SJCRH30 (cell line): ENCODE measurements at regions not wholly inside any gene's neighbourhood (a gene's known extent, or its start where the extent isn't known, plus 50 kb on each side); places are given as distances from the start of the nearest gene placed in this dataset.

Source experiments
- DNase-seq, 2 experiments: peaks; one replicate each; pipeline ENCODE4 v3.0.0-alpha.2; 2015 to 2020
- H3K27ac ChIP-seq: fragments of 250-450 bp; sonication (Bioruptor Pico); 2 replicates; pipeline ENCODE4 v1.5.1; 2020; ENCODE audit warnings: mild to moderate bottlenecking, moderate library complexity
- H3K27me3 ChIP-seq: fragments of 250-450 bp; sonication (Bioruptor Pico); 2 replicates; pipeline ENCODE4 v1.5.1; 2020; ENCODE audit warnings: mild to moderate bottlenecking, moderate library complexity
- H3K36me3 ChIP-seq: fragments of 250-450 bp; sonication (Bioruptor Pico); 2 replicates; pipeline ENCODE4 v1.5.1; 2020; ENCODE audit warnings: mild to moderate bottlenecking, moderate library complexity
- H3K4me1 ChIP-seq: fragments of 250-450 bp; sonication (Bioruptor Pico); 2 replicates; pipeline ENCODE4 v1.5.1; 2020; ENCODE audit warnings: mild to moderate bottlenecking, moderate library complexity
- H3K4me3 ChIP-seq: fragments of 250-450 bp; sonication (Bioruptor Pico); 2 replicates; pipeline ENCODE4 v1.5.1; 2020; ENCODE audit warnings: mild to moderate bottlenecking, moderate library complexity
- H3K9me3 ChIP-seq: fragments of 250-450 bp; sonication (Bioruptor Pico); replicated peaks from 2 replicates; pipeline ENCODE4 v1.5.1; 2020; ENCODE audit warnings: mild to moderate bottlenecking, moderate library complexity

DNA sequence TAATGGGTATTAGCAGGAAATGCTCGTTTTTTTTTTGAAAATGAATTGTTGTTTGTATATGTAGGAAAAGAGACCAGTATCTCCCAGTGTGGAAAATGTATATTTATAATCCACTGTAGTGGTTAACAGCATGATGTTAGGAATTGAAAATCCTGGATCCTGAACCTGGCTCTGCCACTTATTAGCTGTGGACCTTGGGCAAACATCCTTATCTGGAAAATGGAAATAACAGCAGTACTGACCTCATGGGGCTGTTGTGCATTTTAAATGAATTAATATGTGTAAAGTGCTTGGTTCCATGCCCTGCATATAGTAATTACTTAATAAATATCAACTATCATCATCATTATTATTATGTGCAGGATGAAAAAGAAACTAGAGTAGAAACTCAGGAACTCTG, 251.3 kb downstream of the CDCA7 start:
- H3K27me3 ChIP-seq = no peaks in the 10 kb centered on the region

DNA sequence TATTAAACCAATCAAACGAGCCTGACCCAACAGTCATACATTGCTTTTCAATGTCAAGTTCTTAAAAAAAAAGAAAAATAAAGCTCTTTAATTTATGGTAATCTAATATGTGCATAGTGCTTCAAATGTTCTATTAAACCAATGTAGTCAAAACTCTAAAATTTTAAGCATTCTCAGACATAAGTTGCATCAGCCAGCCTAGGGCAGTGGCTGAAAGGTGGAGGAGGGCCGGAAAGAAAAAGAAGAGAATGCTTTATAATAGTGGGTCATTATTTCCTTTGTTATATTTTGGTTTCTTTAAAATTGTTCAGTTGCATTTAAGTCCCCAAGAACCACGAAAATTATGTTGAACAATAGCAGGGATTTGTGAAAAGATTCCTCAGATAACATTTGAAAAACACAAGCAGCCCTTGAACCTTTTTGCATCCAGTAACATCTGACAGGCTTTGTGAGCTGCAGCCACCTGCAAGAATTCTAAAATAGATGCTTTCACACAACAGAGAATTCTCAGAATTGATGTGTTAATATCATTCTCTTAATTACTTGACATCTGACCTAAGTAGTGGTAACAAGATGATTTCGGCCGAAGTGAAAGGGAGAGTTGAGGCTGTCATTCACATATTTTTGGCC, 252.1 kb downstream of the CDCA7 start:
- H3K36me3 ChIP-seq = no peaks in the 10 kb centered on the region
- peak in 1 of 2 experiments; percentile 38 for DNase-seq
- H3K27ac ChIP-seq = peak overlapping the region; percentile 56
- no peaks in the 10 kb centered on the region for H3K27me3 ChIP-seq
- H3K9me3 ChIP-seq = no peaks in the 10 kb centered on the region; the same call in 1 of the 2 replicates
- peak overlapping the region; percentile 10 for H3K4me3 ChIP-seq
- peaks cover 23% of the 10 kb centered on the region for H3K4me1 ChIP-seq

More for the DNA sequence above, 251.3 kb downstream of the CDCA7 start:
- Histone ChIP-seq H3K27ac (no peak overlapping the region; the same call in 1 of the 2 replicates), H3K9me3 (no peaks in the 10 kb centered on the region; the same call in 1 of the 2 replicates), H3K4me3 (no peak overlapping the region), H3K4me1 (peaks cover 23% of the 10 kb centered on the region), H3K36me3 (no peaks in the 10 kb centered on the region)
- peak in 1 of 2 experiments; percentile 27 for DNase-seq

DNA sequence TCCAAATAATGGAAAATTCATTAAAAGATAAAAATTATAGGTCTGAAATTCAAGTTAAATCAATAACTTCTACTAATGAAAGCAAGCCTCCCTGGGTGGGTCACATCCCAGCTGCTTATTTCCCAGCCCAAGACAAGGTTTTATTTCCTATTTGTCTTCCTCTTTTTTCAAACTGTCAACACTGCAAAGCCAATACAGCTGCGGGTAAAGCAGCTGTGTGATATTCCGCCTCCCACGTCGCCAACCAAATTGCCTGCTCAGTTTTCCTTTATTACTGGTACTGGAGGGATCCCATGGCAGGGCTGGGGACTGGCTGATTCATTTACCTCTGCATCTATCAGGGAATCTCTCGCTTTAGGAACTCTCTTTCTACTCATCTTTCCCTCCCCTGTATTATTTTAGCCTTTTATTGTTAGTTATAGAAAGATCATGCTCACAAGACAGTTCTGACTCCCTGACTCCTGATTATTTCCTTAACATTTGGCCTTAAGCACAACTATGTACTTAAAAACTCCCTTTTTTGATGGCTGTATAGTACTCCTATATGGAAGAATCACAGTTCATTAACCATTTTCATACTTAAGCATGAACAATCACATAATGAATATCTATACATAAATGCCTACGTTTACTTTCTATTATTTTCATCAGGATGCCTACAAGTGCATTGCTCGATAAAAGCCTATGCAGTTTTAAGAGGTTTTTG, 253.1 kb downstream of the CDCA7 start:
- Histone ChIP-seq H3K36me3 (no peaks in the 10 kb centered on the region), H3K27ac (peak overlapping the region; percentile 56), H3K27me3 (no peaks in the 10 kb centered on the region), H3K4me3 (peak overlapping the region; percentile 10), H3K9me3 (no peaks in the 10 kb centered on the region; the same call in 1 of the 2 replicates), H3K4me1 (peaks cover 23% of the 10 kb centered on the region)
- DNase-seq = peak; percentile 90 to 97

DNA sequence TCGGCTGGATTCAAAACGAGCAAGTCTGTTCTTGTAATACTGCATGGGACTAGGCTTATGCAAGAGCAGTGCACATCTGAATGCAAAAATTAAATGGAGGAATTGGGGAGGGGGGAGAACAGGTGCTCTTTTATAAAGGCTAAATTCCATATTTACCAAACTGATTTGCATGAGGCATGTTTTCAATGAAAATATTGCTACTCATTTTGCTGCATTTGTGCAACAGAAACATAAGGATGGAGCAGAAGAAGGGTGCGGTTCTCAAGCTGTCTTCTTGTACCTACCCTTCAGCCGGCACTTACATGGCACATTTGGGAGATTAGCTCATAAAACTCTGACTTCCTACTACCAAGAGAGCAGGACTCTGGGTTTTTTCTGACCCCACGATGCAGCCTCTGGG, 256.4 kb downstream of the CDCA7 start:
- peaks cover 20% of the 10 kb centered on the region for H3K4me1 ChIP-seq
- no peaks in the 10 kb centered on the region for H3K27me3 ChIP-seq
- DNase-seq = no peak

DNA sequence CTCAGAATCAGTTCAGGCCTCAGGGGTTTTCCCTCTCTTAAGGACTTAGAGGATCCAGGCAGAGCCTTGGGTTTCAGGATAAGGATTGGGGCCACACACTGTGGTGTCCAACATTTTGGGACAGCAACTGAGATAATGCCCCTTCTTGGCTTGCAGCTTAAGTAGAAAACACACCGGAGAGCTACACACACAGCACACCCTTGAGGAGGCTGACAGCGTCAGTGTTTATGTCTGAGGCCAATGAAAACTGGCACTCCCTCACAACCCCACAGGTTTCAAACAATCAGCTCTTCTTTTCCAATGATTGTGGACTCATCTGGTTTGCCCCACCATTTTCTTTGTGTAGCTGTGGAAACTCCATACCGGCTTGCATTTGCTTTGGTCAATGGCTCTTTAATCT, 257.7 kb downstream of the CDCA7 start:
- Histone ChIP-seq H3K27ac (no peak overlapping the region), H3K4me1 (peaks cover 9% of the 10 kb centered on the region), H3K27me3 (no peaks in the 10 kb centered on the region), H3K9me3 (0 out of 2 replicates have a peak, but pooled peaks cover 6% of the 10 kb centered on the region), H3K4me3 (no peak overlapping the region), H3K36me3 (no peaks in the 10 kb centered on the region)
- DNase-seq = no peak

More for the DNA sequence above, 256.4 kb downstream of the CDCA7 start:
- H3K36me3 ChIP-seq = no peaks in the 10 kb centered on the region
- no peak overlapping the region for H3K27ac ChIP-seq
- no peak overlapping the region for H3K4me3 ChIP-seq
- H3K9me3 ChIP-seq = no peaks in the 10 kb centered on the region

DNA sequence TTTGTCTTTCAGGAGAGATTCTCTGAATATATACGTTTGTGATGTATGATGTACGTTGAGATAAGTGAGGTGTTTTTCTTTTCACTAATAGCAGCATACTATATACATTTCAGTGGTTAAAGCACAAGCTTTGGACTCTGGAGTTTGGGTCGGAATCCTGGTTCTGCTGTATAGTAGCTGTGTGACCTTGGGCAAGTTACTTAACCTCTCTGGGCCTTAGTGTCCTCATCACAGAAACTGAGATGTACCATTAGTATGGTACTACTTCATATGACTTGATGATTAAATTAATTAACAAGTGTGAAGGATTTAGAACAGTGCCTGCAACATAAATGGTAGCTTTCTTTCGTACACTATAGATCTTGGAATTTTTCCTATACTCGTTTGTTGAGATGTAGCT, 258.7 kb downstream of the CDCA7 start:
- Histone ChIP-seq H3K4me1 (peaks cover 6% of the 10 kb centered on the region), H3K4me3 (no peak overlapping the region), H3K36me3 (no peaks in the 10 kb centered on the region), H3K27ac (no peak overlapping the region), H3K9me3 (0 out of 2 replicates have a peak, but pooled peaks cover 6% of the 10 kb centered on the region), H3K27me3 (no peaks in the 10 kb centered on the region)
- no peak for DNase-seq

DNA sequence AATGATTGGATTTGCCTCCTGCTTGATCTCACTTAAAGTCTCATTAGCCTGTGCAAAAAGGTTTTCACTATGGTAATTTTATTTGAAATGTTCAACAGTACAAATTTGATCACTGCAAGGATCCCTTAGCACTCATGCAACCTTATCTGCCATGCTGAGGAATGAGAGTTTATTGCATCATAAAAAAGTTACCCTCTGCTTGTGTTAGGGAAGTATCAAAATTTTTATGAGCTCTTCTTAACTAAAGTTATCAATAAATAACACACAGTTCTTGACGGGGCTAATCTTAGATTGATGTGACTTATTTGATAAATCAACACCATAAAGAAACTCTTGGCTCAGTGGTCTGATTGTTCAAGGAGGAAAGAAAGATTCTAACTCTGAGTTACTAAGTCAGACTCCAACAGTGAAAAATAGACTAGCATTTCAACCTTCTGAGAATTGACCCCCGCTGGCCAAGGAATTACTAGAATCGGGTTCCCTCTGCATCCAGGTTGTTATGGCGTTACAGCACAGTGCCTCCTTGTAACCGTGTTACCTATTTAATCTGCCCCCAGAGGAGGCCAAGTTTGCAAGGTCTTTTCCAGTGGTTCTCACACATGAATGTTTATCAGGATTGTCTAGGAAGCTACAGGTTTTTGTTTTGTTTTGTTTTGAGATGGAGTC, 259.7 kb downstream of the CDCA7 start:
- H3K4me3 ChIP-seq = no peak overlapping the region
- H3K36me3 ChIP-seq = no peaks in the 10 kb centered on the region
- no peaks in the 10 kb centered on the region for H3K4me1 ChIP-seq
- no peaks in the 10 kb centered on the region for H3K27me3 ChIP-seq
- 0 out of 2 replicates have a peak, but pooled peaks cover 6% of the 10 kb centered on the region for H3K9me3 ChIP-seq
- no peak for DNase-seq
- H3K27ac ChIP-seq = no peak overlapping the region

DNA sequence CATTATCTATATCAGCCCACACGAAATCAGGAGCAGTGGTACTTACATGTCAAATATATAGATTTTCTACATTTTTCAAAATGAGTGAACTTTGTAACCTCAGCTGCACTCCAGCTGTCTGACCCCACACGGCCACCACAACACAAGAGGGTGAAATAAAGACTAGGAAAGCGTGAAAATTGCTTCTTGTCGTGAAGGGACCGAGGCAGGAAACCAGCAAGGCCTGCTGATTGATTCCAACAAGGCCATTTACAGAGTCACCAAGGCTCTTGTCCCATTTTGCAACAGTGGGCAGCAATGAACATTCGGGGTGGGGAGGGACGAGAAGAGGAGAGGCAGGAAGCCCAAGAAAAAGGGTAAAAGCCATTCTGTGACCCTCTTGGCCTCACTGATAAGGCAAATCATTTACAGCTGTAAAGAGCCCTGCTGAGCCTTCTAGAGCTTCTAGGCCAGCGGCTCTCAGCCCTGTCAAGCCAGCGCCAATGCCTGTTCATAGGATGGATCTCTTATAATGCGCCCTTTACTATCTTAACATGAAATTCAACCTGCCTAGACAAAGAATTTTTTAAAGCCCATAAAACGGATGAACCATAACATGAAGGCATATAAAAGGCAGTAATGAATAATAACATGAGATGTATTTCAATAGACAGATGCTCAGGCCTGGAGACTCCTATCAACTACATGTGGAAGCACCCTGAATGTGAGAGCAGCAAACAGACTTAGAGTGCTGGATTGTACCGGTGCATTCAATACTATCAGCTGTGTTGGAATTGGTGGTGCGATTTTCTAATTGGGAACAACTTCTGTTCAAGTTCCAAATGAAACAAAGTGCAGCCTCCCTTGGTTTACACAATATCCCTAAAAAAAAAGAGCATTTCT, 269.0 kb downstream of the CDCA7 start:
- no peaks in the 10 kb centered on the region for H3K36me3 ChIP-seq
- H3K27me3 ChIP-seq = no peaks in the 10 kb centered on the region
- peak overlapping the region; percentile 85 for H3K27ac ChIP-seq
- peaks cover 19% of the 10 kb centered on the region for H3K4me1 ChIP-seq
- H3K4me3 ChIP-seq = no peak overlapping the region
- peak; percentile 63 to 81 for DNase-seq
- 0 out of 2 replicates have a peak, but pooled peaks cover 4% of the 10 kb centered on the region for H3K9me3 ChIP-seq

DNA sequence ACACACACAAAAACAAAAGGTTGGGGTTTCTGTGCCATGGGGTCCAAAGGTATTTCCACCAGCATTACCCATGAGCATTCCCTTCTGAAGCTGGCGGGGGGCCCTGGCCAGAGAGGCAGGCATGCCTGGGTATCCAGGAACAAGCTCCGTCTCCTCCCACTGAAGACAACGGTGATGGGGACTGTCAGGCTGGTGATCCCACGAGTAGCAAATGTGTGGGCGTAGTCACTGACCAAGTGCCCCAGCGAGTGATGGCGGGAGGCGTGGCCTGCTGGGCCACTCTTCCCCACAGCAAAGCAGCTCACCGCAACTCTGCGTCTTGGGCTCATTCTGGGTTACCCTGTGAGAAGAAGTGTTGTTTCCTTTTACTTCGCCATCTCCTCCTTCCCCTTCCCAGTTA, 270.6 kb downstream of the CDCA7 start:
- Histone ChIP-seq H3K9me3 (0 out of 2 replicates have a peak, but pooled peaks cover 4% of the 10 kb centered on the region), H3K27me3 (no peaks in the 10 kb centered on the region), H3K27ac (no peak overlapping the region), H3K36me3 (no peaks in the 10 kb centered on the region), H3K4me1 (peaks cover 19% of the 10 kb centered on the region), H3K4me3 (no peak overlapping the region)
- no peak for DNase-seq

DNA sequence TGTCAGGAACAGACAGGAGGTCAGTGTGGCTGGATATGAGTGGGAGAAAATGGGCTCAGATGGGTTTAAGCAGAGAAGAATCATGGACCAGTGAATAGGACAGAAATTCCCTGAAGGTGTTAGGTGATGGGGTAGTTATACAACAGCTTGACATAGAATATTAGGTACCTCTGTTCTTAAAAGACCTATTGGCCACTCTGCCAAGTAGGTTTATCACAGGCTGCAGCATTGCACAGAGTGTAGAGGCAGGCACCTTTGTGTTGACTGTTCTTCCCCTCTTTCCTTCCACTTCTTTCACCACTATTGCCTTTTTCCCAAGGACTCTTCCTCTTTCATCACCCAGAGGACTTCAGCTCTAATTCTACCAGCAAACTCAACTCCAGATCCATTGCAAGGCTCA, 274.4 kb downstream of the CDCA7 start:
- no peaks in the 10 kb centered on the region for H3K27me3 ChIP-seq
- peaks cover 3% of the 10 kb centered on the region for H3K4me1 ChIP-seq
- DNase-seq = no peak
- no peak overlapping the region for H3K4me3 ChIP-seq
- no peaks in the 10 kb centered on the region for H3K36me3 ChIP-seq
- no peak overlapping the region for H3K27ac ChIP-seq
- 0 out of 2 replicates have a peak, but pooled peaks cover 1% of the 10 kb centered on the region for H3K9me3 ChIP-seq

DNA sequence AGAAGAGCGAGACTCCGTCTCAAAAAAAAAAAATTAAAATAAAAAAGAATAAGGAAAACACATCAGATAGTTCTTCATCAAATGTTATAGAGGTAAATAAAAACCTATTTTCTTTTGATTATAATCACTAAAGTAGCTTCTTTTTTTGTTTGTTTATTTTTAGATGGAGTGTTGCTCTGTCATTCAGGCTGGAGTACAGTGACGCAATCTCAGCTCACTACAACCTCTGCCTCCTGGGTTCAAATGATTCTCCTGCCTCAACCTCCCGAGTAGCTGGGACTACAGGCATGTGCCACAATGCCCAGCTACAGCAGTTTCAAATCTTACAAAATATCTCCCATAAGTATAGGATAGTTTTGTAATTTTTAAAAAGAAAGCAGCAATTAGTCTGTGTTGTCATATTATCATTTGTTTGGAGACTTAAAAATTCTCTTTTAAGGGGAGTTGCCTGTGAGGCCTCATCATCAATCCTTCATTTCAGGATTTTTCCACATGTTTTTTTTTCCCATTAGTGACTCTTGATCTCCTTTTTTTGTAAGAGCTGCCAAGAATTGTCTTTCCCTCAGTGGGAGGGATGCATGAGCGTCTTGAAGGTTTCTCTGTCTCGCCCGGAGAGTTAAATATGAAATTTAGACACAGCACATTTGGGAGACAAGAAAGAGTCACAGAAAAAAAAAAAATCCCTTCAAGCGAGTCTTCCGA, 275.9 kb downstream of the CDCA7 start:
- Histone ChIP-seq H3K36me3 (no peaks in the 10 kb centered on the region), H3K27me3 (no peaks in the 10 kb centered on the region), H3K4me3 (peak overlapping the region; percentile 33), H3K4me1 (no peaks in the 10 kb centered on the region; the same call in 1 of the 2 replicates), H3K9me3 (no peaks in the 10 kb centered on the region), H3K27ac (peak overlapping the region; percentile 59)
- no peak for DNase-seq

DNA sequence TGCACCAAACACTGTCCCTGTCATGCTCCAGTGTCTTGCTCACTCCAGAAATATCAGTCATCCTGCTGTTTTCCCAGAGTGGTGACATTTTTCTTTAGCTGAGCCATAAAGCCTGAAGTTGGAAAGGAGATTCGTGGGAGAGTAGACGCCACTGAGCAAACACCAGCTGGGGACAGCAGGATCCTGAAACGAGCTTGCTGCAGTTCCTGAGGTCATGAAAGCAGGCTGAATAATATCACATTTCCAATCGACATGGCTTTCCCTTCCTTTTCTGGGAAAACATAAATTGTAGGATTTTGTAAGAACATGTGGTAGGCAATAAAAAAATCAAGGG, 276.4 kb downstream of the CDCA7 start:
- peak; percentile 64 to 81 for DNase-seq
- Histone ChIP-seq H3K27ac (peak overlapping the region; percentile 59), H3K4me1 (no peaks in the 10 kb centered on the region; the same call in 1 of the 2 replicates), H3K9me3 (no peaks in the 10 kb centered on the region), H3K27me3 (no peaks in the 10 kb centered on the region), H3K4me3 (peak overlapping the region; percentile 33), H3K36me3 (no peaks in the 10 kb centered on the region)

DNA sequence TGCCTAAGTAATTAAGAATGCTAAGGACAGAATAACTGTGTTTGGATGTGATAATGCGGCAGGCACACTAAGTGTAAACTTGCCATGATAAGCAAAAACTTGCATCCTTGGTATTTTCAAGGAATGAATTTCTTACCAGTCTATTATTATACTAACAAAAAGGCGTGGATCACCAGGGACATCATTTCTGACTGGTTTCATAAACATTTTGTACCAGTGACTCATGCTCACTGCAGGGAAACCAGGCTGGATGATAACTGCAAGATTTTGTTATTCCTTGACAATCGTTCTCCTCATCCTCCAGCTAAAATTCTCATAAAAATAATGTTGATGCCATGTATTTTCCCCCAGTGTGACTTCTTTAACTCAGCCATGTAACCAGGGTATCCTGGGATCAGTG, 289.5 kb downstream of the CDCA7 start:
- no peak overlapping the region for H3K27ac ChIP-seq

More for the DNA sequence above, 289.5 kb downstream of the CDCA7 start:
- no peaks in the 10 kb centered on the region for H3K4me1 ChIP-seq
- no peaks in the 10 kb centered on the region for H3K27me3 ChIP-seq
- no peaks in the 10 kb centered on the region; the same call in 1 of the 2 replicates for H3K9me3 ChIP-seq
- no peaks in the 10 kb centered on the region for H3K36me3 ChIP-seq
- no peak for DNase-seq
- H3K4me3 ChIP-seq = no peak overlapping the region
